COLO668 (cell line): ENCODE measurements at regions not wholly inside any gene's neighbourhood (a gene's known extent, or its start where the extent isn't known, plus 50 kb on each side); places are given as distances from the start of the nearest gene placed in this dataset.

ENCODE experiments used
- DNase-seq: peaks from one replicate; lab custom pipeline; 2025; ENCODE audit not compliant: unreplicated experiment; lab: John Stamatoyannopoulos, UW

DNA sequence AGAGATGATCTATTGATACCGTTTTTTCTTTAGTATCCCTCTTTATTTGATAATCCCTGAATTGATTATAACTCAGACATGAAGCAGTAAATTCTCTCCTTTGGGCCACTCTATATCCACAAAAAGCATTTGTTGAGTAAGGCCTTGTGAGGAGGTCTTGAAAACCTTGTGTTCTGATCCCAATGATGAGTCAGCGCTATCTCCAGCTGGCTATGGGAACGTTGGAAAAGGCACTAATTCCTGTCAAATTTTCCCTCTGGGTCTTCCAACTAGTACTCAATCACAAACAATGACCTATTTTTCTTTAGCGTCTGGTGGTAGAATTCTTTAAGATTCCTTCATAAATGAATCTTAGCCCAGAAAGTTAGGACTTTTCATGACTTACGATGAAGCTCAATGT lies 168.4 kb upstream of the LRIG3 start:
- no peak for DNase-seq

DNA sequence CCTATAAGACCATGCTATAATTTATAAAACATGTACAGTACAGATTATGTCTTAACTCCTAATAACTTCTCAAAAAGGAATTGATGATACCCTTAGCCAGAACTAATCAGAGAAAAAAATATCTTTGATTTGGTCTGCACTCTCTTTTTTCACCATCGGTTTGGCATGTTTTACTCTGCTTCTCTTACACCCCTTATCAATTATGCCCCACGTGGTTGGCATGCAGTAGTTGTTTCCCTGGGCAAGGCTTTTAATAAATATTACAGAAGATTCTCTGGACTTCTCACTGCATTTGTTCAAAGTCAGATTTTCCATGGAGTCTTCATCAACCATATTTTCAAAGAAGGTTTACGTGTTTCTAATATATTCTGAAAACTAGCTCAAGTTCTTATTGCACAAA lies 167.4 kb upstream of the LRIG3 start:
- DNase-seq = no peak

DNA sequence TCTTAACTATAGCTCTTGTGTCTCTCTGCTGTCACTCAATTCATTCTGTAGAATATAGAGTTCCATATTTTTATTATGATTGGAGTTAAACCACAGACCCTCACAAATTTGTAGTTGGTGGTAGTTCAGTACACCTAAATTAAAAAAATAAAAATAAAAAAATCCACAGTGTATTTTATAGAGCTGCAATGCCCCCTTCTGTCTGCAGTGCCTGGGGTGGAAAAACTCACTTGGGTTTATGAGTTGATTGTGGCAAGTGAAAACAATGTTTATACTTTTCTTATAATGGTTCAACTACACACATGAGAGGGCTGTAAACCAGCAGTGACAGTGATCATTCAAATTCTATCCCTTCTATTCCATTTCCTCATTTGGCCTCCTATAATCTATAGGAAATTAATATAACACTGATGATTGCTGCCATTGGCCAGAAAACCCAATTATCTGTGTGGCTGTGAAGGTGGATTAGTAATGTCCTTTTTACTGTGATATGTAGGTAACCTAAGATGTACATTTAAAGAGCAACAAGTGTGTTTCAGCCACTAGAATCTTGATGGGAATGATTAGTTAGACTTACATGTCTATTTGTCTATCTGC lies 166.9 kb upstream of the LRIG3 start:
- DNase-seq = no peak

DNA sequence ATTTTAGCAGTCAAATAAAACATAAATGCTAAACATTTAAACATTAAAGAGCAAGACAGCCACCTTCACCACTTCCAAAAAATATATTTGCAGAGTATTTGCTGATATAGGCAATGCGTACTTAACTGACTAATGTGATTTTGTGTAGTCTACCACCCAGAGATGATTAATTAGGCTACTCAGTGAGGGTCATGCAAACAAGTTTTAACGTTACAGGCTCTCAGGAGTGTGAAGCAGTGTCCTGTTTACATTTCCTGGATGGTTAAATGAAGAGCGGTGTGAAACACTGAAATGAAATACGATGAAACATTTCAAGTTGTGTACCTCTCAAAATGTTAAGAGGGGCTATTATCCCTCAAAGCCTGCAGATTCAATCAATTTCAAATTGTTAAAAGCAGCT lies 165.8 kb upstream of the LRIG3 start:
- peak; percentile 21 for DNase-seq

DNA sequence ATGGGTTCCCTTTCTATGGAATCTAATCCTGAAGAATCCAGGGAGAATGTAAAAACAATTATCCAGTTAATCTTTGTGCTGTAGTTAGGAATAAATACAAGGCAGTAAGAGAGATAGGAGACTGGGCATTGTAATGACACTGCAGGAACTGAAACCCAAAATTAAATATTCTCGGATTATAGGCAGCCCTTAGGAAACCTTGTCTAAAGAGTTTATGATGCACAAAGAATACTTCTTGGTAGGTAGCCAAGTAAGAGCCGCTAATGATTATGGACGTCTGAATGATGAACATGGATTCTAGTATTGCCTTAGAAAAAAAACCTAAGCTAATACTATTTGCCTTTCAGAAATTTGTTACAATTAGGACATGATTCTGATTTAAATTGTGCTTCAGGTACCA lies 165.4 kb upstream of the LRIG3 start:
- no peak for DNase-seq

DNA sequence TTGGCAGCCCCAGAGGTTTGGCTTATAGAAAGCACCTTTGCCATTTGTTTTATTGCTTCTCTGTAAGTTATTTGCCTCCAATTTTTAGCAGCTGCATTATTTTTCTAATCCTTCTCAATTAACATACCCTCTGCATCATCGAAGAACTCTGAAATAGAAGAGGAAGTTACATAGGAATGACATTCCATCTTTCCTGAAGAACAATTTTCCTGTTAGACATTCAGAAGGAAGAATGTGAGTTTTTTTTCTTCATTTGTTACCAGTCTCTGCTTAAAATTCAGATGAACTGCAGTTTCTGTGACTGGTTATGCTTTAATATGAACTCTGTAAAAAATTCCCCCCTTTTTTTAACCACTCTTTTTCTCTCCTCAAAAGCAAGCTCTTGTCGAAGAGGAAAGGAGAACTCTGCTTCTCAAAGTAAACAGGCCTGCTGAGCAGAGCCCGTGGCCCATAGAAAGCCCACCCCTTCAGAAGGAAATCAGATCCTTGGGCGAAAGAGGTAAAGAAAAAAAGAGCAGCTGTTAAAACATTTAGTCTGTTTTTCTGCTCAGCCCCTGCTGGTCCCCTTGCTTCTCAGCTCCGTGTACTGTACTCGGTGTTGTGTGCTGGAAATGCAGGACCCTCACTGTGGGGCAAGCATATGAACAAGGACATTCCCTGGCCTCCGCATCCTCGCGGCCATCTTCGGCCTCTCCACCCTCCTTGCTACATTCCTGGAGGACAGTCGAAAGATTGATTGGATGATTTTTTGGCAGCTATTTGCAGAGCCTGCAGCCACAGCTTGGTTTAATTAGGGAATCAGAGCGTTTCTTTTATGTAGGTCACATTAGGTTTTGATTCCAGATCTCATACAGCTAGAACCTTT lies 164.4 kb upstream of the LRIG3 start:
- no peak for DNase-seq

DNA sequence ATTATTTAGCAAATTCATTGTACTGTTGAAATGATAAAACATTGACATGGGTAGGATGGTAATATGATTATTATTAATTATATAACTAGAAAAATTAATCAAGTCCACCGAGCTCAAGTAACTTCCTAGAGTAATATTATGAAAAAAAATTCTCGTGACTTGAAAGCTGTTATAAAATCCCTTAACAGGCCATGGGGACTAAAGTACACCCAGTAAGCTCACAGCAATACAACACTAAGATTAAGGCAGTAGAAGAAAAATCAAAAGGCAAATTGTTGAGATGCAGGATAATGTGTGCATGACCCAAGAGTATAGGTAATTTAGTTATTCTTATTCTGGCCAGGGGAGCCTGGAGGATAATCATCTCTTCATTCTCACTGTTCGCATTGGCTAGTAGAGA lies 162.6 kb upstream of the LRIG3 start:
- DNase-seq = no peak

DNA sequence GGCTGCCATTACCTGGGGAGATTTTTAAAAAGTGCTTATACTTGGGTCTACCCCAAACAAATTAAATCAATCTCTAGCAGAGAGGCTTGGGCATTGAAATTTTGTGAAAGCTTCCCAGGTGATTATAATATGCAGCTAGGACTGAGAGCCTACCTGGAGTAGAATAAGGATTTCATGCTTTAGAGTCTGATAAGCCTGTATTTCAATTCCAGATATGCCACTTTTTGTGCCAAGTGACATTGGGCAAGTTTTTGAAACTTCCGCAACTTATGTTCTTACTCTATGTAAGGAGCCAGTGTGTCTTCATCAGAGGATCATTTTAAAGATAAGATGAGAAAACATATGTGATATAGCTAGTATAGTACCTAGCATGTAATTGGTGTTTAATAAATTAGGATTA lies 159.8 kb upstream of the LRIG3 start:
- no peak for DNase-seq

DNA sequence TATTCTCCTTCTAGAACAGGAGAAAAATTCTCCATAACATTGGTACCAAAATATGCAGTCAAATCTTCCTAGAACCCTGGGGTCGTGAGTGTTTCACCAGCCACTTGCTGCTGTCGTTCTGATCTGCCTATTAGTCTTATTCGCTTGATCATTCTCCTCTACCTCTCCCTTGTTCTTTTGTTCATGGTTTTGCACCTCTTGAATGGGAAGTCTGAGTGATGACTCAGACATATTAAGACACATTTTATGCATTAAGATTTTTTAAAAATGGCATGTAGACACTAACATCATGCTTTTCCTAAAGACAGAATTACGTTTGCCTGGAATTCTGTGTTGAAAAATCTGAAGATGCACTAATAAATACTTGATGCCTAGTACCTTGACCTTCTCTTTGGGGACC lies 159.2 kb upstream of the LRIG3 start:
- no peak for DNase-seq

DNA sequence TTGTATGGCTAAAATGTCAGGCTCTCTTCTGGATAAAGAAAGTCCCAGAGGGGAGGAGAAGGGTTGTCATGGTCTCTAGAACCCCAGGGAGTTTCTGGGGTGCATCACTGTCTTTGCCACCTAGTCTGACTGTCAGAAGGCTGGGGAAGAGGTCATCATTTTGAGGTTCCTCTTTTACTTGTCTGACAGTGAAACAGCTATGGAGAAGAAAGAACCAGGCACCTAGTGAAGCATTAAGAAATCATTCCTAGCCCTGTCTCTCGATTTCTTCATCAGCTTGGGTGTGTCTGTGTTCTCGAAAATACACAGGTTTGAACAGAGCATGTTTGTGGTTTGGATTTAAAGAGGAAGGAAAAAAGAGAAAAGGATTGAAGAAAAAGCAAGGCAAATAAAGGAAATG lies 158.7 kb upstream of the LRIG3 start:
- no peak for DNase-seq

DNA sequence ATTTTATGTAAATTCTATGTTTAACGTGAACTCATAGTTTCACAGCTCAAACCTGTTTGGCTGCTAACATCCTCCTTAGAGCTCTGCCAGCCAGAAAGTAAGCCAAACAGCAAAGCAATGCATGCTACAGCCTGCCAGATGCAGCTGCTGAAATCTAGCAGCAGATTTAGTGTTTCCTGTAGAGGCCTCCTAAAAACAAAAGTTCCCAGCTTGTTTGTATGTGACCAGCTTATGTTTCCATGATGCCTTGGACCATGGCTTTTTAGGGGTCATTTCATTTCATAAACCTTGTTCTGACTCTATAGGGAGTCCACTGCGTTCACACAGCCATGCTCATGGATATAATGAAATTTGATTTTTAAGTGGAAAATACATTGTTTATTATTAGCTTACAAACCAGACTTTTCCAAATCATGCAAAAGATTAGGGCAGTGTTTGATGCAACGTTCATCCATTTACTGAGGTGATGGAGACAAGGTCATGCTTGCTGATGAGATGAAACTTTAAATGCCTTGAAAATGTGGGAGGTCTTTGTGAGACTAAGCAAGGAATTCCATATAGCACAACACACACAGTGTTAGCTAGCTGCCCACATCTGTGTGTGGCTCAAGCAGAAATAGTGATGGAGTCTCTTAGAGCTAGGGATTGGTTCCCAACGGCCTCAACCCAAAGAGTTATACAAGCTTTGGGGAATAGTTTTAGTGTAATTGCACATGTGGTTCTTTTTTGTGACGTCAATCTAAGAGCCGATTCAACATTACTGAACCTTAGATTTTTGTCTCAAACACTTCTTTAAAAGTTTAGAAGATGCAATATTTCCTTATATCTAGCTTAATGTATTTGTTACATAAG lies 157.5 kb upstream of the LRIG3 start:
- no peak for DNase-seq

DNA sequence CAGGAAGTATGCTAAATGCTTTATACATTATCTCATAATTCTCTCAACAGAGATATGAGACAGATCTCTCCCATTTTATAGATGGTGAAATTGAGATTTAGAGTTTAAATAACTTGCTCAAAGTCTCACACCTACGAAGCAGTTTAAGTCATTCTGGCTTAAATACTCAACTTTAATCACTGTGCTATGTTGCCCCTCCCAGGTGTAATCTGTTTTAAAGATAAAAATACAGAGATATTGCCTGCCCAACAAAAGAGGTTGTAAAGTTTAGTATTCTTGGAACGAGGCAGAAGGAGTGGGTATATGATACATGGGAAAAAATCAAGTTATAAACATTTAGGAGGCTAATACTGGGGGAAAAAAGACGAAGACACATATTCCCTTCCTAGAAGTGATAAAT lies 156.8 kb upstream of the LRIG3 start:
- no peak for DNase-seq

DNA sequence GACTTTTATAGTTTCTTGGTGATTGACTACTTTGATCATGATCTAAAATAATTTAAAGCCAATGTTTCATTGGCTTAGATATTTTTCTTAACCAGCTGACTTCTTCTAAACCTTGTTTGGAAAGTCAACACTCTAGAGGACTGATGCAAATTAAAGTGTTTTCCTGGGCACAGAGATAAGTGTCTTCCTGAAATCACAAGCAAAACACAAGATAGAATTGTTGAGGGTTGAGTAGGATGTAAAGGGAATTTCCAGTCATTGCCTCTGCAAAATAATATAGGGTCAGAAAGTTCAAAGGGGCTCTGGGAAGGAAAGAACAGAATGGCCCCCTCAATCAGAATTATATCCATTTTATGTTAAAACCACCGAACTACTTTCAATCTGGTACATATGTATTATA lies 156.3 kb upstream of the LRIG3 start:
- DNase-seq = no peak

DNA sequence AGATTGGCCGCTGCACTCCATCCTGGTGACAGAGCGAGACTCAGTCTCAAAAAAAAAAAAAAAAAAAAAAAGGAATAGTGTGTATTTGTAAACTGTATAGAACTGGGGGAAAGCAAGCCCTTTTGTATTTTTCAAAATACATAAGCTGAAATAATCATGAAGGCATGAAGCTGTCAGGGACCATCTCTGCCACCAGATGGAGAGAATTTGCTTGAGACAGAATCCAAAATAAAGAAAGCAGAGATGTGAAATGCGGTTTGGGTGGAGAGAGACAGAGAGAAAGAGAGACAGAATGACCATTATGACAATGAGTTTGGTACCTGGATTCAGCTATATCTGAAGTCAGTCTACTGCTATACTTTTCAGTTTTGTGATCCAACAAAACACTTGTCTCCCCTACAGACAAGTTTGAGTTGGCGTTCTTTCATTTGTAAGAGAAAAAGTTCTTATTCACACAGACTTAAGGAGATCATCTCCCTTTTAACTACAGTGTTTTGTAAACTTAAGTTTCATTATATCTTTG lies 155.7 kb upstream of the LRIG3 start:
- no peak for DNase-seq

DNA sequence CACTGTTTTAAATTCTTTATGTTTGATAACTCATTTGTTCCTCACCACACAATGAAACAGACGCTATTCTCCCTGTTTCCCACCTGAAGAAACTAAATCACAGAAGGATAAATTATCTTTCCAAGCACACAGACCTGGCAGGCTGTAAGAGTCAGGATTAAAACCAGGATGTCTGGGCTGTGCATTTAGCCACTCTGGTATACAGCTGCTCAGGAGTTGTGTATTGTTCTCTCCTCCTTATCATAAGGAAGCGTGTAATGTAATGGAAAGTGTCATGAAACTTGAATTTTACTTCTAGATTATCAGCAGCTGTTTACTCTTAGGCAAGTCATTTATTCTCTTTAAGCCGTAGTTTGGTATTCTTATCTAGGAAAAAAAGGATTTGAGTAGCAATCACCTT lies 154.8 kb upstream of the LRIG3 start:
- no peak for DNase-seq

DNA sequence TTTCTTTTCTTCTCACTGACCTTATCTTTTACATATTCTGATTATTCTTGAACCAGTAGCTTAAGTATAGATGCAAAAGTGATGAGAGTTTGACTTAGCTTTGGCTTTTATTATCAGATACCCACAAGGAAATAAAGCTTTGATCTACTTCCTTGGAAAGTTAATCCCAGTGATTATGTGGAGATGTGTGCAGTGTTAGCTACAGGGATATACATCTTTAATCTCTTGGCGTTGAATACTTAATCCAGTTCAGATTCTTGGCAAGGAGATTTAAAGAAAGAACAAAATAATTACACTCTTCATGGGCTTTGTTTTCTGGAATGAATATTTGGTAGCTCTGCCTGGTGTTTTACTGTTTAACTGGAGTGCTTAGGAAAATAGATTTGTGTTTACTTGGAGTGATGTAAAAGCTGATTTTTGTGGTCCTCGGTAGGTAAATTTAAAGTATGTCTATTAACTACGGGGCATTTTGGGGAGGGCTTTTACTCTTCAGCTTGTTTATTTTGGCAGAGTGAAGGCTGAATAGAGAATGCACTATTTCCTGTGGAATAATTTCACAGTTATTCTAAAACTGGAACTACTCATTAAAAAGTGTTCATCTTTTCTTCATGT lies 150.1 kb upstream of the LRIG3 start:
- no peak for DNase-seq

DNA sequence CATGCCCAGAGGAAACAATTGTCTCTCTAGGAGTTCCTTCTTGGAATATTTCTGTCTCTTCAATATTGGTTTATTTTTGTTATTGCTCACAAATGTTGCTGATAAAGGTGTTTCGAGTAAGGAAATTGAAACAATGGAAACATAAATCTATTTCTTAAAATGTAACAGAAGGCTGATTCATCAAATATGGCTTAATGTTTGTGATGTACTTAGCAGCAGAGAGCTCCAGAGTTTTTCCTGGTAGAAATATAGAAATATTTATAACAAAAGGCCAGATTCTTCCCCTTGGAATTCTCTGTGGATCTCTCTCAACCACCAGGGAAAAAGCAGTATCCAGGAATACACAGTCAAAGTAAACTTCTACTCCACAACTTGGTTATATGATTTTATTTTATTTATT lies 149.2 kb upstream of the LRIG3 start:
- no peak for DNase-seq

DNA sequence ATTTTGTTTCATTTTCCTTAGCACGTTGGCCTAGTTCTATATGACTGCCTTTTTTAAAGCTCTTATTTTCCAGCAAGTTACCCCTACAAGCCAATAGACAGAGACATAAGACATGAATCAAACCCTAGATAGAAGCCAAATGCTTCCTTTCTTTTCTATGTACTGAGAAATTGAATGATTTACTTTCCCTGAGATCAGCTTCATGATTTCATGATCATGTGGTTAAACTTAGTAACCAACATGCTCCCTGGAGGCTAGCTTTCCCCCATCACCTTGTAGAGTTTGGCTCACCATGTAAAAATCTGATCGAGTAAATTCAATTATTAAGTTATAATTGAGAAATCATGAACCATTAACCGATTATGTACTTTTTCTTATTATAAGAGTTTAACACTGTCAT lies 148.1 kb upstream of the LRIG3 start:
- DNase-seq = no peak

DNA sequence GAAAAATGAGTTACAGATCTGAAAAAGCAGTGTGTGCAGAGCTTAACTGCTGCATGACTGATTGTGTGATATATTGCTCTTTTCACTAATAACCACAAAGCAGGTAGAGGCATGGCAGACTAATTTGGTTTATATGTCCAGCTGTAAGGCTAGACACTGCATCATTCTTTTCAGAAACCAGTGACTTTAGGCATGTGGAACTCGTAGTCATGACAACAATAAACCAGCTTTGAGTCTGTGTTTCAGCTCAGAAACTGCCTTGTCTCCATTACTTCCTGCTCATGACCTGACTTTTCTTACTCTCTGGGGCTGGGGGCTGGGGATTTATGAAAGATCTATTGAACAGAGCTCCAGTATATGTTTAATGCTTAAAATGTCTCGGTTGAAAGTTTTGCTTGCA lies 146.8 kb upstream of the LRIG3 start:
- DNase-seq = no peak

DNA sequence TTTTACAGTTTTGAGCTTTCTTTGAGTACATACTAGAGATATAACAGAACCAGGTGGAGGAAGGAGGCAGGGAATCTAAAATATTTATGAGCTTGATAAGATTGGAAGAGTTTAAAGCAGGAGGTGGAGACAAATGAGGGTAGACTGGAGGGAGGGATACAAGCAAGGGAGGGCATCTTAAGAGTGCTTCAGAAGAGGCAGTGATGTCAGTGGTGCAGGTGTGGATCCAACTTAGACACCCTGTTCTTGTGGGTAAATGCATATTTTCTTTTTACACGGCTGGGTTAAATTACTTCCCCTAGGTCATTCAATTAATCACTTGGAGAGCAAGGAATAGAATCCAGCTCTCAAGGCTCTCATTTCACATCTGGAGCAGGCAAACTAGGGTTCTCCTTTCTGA lies 146.1 kb upstream of the LRIG3 start:
- DNase-seq = no peak
